ENCODE measurements at regions not wholly inside any gene's neighbourhood (a gene's known extent, or its start where the extent isn't known, plus 50 kb on each side); places are given as distances from the start of the nearest gene placed in this dataset.
"Not testable (repeated sequence)": the region's sequence is repeated elsewhere in the genome, so short reads cannot be mapped to it uniquely, and the experiment has no call there.

- H3K4me3 ChIP-seq (ENCODE audit: insufficient read depth, low read length, poor library complexity, severe bottlenecking) = no peak overlapping the region
- no peaks in the 10 kb centered on the region for H4K20me1 ChIP-seq (ENCODE audit: low read depth, low read length)
- no peaks in the 10 kb centered on the region for H3K36me3 ChIP-seq (ENCODE audit: low read length)
- no peaks in the 10 kb centered on the region for H3F3A ChIP-seq (ENCODE audit: insufficient read depth)
- H3K9me2 ChIP-seq (replicated peaks; ENCODE audit: insufficient read depth, low read length) = no peaks in the 10 kb centered on the region
- H2AFZ ChIP-seq (ENCODE audit: low read depth, low read length, severe bottlenecking) = no peak overlapping the region
- no peak overlapping the region for H3K4me2 ChIP-seq (ENCODE audit: low read depth, low read length, poor library complexity, severe bottlenecking)
- no peak overlapping the region for H3K27ac ChIP-seq (ENCODE audit: low read depth, low read length)
- no peaks in the 10 kb centered on the region for H3K27me3 ChIP-seq (ENCODE audit: low read length)
- H3K9me3 ChIP-seq (ENCODE audit: insufficient read depth, low read length) = no peaks in the 10 kb centered on the region
- no peak overlapping the region for H3K9ac ChIP-seq (ENCODE audit: low read length)
- H3K79me2 ChIP-seq (ENCODE audit: insufficient read depth, low read length) = no peaks in the 10 kb centered on the region
- TF ChIP-seq, protein P1, sequence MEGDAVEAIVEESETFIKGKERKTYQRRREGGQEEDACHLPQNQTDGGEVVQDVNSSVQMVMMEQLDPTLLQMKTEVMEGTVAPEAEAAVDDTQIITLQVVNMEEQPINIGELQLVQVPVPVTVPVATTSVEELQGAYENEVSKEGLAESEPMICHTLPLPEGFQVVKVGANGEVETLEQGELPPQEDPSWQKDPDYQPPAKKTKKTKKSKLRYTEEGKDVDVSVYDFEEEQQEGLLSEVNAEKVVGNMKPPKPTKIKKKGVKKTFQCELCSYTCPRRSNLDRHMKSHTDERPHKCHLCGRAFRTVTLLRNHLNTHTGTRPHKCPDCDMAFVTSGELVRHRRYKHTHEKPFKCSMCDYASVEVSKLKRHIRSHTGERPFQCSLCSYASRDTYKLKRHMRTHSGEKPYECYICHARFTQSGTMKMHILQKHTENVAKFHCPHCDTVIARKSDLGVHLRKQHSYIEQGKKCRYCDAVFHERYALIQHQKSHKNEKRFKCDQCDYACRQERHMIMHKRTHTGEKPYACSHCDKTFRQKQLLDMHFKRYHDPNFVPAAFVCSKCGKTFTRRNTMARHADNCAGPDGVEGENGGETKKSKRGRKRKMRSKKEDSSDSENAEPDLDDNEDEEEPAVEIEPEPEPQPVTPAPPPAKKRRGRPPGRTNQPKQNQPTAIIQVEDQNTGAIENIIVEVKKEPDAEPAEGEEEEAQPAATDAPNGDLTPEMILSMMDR (IDR thresholded peaks at IDR 0.05; ENCODE audit: insufficient read depth, low read length, poor library complexity, severe bottlenecking) = no peak
These were observed 68.0 kb upstream of the C1QTNF9B start for GRCh38 chr13:23965346-23965745.

DNA sequence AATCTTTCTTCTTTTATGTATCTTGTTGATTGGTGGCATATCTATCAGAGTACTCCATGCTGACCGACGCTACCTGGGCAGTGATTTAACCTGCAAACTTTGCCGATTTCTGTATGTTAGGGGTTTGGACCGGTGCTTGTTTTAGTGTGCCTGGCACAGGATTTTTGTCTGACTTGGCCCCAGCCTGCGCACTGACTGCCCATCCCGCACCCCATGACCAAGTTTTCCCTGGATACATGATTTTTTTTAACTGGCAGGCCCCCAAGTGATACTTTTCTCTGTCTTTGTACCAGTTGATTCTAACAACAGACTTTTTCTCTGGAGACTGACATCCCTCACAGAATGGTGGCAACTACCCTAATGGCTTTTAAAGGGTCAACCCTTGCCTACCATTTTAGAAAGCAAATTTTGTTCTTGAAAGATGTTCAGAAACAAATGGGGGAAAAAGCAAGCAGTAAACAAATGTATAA is 69.0 kb upstream of the C1QTNF9B start:
- Histone ChIP-seq H3K4me2 (ENCODE audit: low read depth, low read length, poor library complexity, severe bottlenecking) (no peak overlapping the region), H4K20me1 (ENCODE audit: low read depth, low read length) (no peaks in the 10 kb centered on the region)

DNA sequence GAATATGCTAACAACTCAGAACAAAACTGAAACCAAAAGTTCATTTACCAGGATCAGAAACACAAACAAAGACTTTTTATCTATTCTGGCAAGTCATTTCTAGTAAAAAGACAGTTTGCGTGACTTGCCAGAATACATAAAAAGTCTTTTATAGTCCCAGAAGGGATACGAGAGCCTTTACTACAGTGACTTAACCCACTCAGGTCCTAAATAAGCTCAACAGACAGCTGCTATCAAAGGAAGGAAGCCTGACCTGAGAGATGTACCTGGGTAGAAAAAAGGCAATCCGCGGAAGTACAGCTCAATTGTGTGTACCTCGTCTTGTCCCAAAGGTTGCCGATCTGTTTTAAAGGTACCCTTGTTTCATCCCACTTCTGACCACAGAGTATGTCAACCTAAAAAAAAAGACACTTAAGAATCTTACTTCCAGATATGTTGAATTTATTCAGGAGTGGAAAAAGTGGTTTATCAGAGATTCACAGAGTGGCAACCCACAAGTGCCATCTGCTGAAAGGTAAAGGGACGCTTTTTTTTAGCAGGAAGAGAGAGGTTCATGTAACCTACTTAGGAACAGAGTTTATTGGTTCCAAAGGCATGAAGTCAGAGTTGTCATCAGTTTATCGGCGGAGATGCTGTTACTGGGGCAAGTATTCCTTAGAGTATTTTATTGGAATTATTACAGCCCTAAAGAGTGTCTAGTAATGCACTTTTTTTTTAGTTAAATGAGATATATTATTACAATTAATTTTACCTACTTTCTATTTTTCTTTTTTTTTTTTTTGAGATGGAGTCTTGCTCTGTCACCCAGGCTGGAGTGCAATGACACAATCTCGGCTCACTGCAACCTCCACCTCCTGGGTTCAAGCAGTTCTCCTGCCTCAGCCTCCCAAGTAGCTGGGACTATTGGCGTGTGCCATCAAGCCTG is 69.7 kb upstream of the C1QTNF9B start:
- no peaks in the 10 kb centered on the region for H4K20me1 ChIP-seq (ENCODE audit: low read depth, low read length)
- no peak overlapping the region for H3K4me2 ChIP-seq (ENCODE audit: low read depth, low read length, poor library complexity, severe bottlenecking)
- H3F3A ChIP-seq (ENCODE audit: insufficient read depth) = no peaks in the 10 kb centered on the region
- no peak overlapping the region for H3K4me3 ChIP-seq (ENCODE audit: insufficient read depth, low read length, poor library complexity, severe bottlenecking)
- H3K9me2 ChIP-seq (replicated peaks; ENCODE audit: insufficient read depth, low read length) = no peaks in the 10 kb centered on the region
- H3K36me3 ChIP-seq (ENCODE audit: low read length) = no peaks in the 10 kb centered on the region
- no peaks in the 10 kb centered on the region for H3K9me3 ChIP-seq (ENCODE audit: insufficient read depth, low read length)
- H3K79me2 ChIP-seq (ENCODE audit: insufficient read depth, low read length) = no peaks in the 10 kb centered on the region
- H3K9ac ChIP-seq (ENCODE audit: low read length) = no peak overlapping the region
- H3K27ac ChIP-seq (ENCODE audit: low read depth, low read length) = no peak overlapping the region
- TF ChIP-seq, protein P1 (IDR thresholded peaks at IDR 0.05; ENCODE audit: insufficient read depth, low read length, poor library complexity, severe bottlenecking) = no peak
- TF ChIP-seq EZH2phosphoT487 (conservative IDR thresholded peaks at IDR 0.05; ENCODE audit: low read length) = no peak
- no peaks in the 10 kb centered on the region for H3K27me3 ChIP-seq (ENCODE audit: low read length)
- H2AFZ ChIP-seq (ENCODE audit: low read depth, low read length, severe bottlenecking) = no peak overlapping the region

More for the DNA sequence above, 69.0 kb upstream of the C1QTNF9B start:
- H2AFZ ChIP-seq (ENCODE audit: low read depth, low read length, severe bottlenecking) = no peak overlapping the region
- H3F3A ChIP-seq (ENCODE audit: insufficient read depth) = no peaks in the 10 kb centered on the region
- no peaks in the 10 kb centered on the region for H3K79me2 ChIP-seq (ENCODE audit: insufficient read depth, low read length)
- no peaks in the 10 kb centered on the region for H3K9me3 ChIP-seq (ENCODE audit: insufficient read depth, low read length)
- no peak overlapping the region for H3K9ac ChIP-seq (ENCODE audit: low read length)
- no peaks in the 10 kb centered on the region for H3K9me2 ChIP-seq (replicated peaks; ENCODE audit: insufficient read depth, low read length)
- TF ChIP-seq, protein P1 (IDR thresholded peaks at IDR 0.05; ENCODE audit: insufficient read depth, low read length, poor library complexity, severe bottlenecking) = no peak
- TF ChIP-seq EZH2phosphoT487 (conservative IDR thresholded peaks at IDR 0.05; ENCODE audit: low read length) = no peak
- H3K27ac ChIP-seq (ENCODE audit: low read depth, low read length) = no peak overlapping the region
- H3K4me3 ChIP-seq (ENCODE audit: insufficient read depth, low read length, poor library complexity, severe bottlenecking) = no peak overlapping the region
- H3K27me3 ChIP-seq (ENCODE audit: low read length) = no peaks in the 10 kb centered on the region
- no peaks in the 10 kb centered on the region for H3K36me3 ChIP-seq (ENCODE audit: low read length)

GRCh38 chr13:23967792-23968191 is 70.5 kb upstream of the C1QTNF9B start:
- not testable (repeated sequence) for H3K9me3 ChIP-seq (ENCODE audit: insufficient read depth, low read length); H3K27ac ChIP-seq (ENCODE audit: low read depth, low read length); H4K20me1 ChIP-seq (ENCODE audit: low read depth, low read length); H3K36me3 ChIP-seq (ENCODE audit: low read length); H3K9me2 ChIP-seq (replicated peaks; ENCODE audit: insufficient read depth, low read length); H3K79me2 ChIP-seq (ENCODE audit: insufficient read depth, low read length); H2AFZ ChIP-seq (ENCODE audit: low read depth, low read length, severe bottlenecking); H3K4me3 ChIP-seq (ENCODE audit: insufficient read depth, low read length, poor library complexity, severe bottlenecking); H3K27me3 ChIP-seq (ENCODE audit: low read length); H3F3A ChIP-seq (ENCODE audit: insufficient read depth); H3K4me2 ChIP-seq (ENCODE audit: low read depth, low read length, poor library complexity, severe bottlenecking); H3K9ac ChIP-seq (ENCODE audit: low read length)
